ENCODE measurements at regions not wholly inside any gene's neighbourhood (a gene's known extent, or its start where the extent isn't known, plus 50 kb on each side); places are given as distances from the start of the nearest gene placed in this dataset.

DNA sequence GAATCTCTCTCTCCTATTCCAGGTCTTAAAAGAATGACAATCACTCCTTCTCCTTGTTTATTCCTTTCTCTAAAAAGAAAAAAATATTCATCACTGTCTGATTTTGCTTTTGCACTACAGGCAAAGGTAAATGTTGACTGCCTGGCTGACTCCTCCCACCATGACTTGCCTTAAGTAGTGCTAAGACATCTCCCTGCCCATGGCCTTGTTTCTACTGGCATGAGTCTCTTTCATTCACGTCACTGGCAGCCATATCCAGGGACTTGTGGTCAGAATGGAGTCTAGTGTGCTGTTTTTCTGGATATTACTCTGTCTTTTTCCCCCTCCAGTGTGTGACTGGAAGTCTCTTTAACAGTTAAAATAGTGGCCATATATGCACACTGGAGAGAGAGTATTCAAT, 522.9 kb upstream of the DAB2 start:
- no peak for DNase-seq

DNA sequence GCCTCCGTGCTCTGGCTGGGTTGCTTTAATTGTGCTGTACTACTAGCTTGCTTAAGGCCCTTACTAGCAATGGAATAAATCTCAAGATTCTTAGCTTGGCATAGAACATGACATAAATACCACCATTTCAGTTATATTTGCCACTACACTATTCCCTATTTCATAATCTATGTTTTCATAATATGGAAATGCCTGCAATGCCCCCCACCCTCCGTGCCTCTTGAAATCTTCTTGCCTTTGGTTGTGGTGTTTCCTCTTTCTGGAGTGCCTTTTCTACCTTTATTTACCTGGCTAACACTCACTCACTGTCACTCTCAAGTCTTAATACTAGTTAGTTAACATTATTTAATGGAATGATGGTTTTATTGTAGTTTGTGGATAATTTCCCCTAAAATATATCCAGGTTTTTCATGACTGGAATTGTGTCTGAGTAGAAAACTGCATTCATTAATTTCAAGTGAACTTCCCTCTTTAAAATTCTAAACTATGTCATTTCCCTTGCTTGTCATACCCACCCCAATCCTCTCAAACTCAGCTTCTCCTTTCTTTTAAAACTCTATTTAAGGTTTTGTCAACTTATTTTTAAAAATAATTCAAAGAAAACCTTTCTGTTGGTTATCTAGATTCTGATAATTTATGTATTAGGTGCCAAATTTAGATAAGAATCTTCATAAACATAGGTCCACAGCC, 521.7 kb upstream of the DAB2 start:
- no peak for DNase-seq

DNA sequence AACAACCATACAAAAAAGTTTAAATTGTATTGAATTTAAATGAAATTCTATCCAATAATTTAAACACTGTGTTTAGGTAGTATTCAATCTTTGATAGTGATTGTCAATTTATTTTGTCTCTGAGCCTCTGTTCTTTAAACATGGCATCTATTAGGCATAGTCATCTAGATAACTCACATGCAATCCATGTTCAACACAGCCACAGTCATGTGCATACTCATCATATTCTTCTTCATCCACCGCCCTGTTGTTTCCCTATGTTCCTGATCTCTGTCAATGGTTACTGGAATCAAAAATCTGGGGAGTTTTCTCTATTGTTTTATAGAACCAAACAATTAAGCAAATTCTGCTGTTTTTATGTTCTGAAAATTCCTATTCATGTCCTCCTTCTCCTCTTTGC, 521.1 kb upstream of the DAB2 start:
- DNase-seq, result no peak

DNA sequence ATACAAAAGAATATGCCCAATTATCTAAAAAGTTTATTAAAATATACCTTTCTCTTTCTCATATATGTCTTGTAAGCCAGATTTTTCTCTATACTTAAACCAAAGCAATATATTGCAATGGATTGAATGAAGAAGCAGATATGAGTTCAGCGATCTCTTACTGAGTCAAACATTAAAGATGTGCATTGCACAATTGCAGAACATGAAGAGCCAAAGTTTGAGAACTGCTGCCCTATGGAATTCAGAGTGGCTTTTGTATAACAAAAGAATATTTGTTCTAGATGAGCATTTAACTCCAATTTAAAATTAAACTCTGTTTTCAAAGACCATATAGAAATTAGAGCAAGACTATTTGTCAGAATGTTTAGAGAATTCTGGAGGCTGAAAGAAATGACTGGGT, 519.0 kb upstream of the DAB2 start:
- DNase-seq, result no peak

DNA sequence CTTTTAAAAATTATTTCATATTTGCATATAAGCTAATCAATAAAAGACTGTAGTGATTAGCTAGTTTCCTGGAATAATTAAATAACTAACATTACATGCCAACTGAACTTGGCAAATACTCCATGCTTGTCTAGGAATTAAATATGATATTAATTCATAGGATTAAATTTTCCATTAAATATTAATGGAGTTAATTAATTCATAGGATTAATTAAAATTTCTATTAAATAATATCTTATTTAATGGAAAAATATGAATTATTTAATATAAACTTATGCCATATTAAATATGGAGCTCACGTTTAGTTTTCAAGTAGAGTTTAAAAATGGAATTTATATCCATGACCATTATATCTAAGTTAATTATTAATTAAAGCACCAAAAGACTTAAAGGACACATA, 517.8 kb upstream of the DAB2 start:
- DNase-seq, result no peak

DNA sequence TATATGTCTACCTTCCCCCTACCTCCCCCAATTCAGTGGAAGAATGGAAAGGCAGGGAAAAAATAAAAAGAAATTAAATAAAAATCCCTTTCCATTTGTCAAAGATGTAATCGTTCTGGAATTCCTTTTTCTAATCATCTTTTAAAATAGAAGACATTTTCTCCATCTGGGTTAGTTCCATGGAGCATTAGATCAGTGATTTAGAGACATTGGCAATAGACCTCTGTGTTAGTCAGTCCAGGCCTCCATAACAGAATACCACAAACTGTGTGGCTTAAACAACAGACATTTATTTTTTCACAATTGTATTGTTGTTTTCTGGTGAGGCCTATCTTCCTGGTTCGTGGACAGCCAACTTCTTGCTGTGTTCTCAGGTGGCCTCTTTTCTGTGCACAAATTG, 516.6 kb upstream of the DAB2 start:
- no peak for DNase-seq

DNA sequence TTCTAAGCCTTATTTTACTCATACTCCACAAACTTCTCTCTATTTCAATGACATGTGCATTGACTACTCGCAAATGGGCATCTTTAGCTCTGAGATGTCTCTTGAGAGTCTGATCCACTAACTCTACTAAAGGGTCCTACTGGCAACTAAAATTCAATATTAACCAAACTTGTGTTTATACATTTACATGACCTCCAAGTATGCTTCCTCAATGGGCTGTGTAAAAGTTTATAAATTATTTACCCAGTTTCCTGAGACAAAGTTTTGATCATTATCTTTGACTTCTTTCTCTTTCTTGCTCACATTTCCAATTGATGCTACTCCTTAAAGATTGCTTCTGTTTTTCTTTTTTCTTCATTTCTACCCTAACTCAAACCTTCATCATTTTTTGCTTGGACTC, 510.1 kb upstream of the DAB2 start:
- DNase-seq, result no peak

DNA sequence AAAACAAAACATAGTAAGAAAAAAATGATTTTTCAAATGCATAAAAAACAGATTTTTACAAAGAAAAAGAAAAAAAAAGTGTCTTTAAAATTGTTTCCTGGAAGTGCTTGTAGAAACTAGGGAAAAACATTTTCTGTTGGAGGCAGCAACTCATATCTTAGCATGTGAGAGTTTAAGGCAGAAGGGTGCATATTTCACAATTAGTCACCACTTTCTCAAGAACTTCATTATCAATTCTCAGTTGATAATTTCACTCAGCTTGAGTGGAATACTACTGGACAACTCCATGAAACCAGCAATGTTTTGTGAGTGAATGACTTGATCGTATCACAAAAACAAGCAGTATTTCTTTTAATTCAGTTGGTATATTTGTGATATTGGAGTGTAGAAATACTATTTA, 508.3 kb upstream of the DAB2 start:
- DNase-seq, result no peak

DNA sequence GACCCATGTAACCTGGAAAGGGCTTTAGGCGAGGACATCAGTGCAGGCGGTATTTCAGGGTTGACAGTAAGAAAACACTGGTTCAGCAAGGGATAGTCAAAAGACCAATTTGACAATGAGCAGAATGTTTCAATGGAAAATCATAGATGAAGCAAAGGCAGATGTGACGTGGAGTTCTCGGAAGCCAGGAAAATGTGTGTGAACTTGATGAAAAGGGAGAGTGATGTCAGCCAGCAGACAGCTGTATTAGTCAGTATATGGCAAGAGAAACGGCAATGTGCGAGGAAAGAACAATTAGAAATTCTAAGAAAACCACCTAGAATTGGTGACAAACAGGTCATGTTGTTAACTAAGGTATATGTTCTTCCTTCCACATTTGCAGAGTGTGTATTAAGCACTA, 503.9 kb upstream of the DAB2 start:
- DNase-seq, result no peak

DNA sequence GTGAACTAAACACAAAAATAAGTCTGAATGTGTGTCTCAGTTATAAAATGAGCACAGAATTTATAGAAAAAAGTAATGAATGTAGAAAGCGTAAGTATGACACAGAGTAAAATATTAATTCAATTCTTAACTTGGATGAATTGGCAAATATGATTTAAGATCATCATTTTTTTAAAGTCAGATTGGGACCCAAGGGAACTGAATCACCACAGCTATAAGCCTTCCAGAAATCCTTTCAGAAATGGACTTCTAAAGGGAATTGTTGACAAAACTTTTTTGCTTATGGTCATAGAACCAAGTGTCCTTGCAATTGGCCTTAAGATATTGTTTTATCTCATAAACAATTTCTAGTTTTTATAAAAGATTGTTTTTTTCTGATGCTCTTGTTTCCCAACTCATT, 495.1 kb upstream of the DAB2 start:
- DNase-seq, result no peak

DNA sequence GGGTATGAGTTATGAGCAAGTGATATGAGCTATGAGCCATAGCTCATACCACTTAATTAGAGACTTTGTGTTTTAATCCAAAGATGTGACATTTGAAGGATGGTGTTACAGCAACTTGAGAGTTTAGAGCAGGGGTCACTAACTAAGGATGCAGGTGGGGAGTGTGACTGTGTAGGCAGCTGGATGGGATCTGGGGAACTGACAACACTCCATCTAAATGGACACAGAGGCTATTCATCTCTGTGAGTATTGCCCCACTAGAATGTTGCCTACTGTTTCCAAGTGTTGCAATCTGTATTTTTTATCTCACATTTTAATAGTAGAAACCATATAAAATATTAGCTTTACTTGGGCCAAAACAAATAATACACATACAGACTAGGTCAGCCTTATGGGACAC, 488.1 kb upstream of the DAB2 start:
- no peak for DNase-seq

DNA sequence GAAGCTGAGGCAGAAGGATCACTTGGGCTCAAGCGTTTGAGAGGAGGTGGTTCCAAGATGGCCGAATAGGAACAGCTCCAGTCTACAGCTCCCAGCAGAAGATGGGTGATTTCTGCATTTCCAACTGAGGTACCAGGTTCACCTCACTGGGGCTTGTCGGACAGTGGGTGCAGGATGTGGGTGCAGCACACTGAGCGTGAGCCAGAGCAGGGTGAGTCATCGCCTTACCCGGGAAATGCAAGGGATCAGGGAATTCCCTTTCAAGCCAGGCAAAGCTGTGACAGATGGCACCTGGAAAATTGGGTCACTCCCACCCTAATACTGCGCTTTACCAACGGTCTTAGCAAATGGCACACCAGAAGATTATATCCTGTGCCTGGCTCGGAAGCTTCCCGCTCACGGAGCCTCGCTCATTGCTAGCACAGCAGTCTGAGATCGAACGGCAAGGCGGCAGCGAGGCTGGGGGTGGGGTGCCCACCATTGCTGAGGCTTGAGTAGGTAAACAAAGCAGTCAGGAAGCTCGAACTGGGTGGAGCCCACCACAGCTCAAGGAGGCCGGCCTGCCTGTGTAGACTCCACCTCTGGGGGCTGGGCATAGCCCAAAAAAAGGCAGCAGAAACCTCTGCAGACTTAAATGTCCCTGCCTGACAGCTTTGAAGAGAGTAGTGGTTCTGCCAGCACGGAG, 482.6 kb upstream of the DAB2 start:
- peak; percentile 58 for DNase-seq

DNA sequence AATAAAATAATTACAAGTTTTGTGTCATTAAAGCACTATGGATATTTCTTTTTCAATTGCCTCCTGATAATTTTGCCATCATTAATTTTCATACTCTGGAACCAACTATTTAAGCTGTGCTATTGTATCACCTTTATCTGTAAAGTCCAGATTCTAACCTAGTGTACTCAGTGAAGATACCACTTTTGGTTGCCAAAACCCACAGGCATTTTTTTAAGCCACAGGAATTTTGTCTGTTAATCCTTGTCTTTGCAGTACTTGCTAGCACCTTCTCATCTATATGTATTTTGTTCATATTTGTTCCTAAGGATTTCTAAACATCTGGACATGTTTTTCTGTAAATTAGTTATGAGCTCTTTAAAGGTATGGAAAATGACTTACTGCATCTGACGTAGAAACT, 481.4 kb upstream of the DAB2 start:
- DNase-seq, result peak; percentile 79

DNA sequence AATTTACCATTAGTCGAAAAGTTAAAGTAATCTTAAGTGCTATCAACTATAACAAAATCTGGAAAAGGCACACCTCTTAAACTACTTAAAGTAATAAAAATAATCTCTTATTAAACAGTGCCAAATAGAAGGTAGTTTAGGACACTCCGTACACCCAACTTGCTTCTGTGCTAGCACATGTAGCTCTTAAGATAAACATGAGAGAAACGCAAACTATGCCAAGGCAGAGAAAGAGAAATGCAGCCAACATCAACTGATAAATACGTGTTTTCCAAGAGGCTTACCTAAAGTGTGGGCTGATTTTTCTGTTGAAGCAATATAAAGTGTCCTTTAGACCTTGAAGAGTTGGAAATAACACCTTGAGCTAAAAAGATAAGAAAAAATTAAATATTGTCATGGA, 480.6 kb upstream of the DAB2 start:
- peak; percentile 22 for DNase-seq

DNA sequence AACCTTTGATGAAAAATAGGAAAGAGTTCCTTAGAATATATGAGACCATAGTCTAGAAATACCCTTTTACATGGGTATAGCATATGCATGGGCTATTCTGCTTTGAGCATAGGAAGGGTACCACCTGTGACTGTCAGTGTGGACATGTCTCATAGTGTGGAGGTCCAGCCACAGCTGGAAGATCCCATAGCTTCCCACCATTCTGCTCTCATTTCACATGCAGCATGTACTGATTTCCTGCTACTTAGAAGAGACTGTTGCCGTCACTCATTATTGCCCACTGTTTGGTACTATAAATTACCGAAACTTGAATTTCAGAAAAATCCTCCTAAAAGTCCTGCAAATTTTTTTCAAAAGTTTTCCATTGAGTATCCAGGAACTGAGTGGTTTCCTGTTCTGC, 477.8 kb upstream of the DAB2 start:
- no peak for DNase-seq

DNA sequence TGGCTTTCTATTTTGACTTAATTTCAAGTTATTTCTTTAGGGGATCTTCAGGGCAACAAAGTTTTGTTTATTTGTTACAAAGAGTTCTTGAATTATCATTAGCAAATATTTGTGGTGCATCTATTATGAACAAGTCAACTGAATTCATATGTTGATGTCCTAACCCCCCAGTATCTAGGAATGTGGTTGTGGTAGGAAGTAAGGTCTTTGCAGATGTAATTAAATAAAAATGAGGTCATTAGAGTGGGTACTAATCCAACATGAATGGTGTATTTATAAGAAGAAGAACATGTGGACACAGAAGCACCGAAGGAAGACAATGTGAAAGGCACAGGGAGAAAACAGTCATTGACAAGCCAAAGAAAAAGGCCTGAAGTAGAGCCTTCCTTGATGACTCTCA, 474.0 kb upstream of the DAB2 start:
- DNase-seq, result no peak

DNA sequence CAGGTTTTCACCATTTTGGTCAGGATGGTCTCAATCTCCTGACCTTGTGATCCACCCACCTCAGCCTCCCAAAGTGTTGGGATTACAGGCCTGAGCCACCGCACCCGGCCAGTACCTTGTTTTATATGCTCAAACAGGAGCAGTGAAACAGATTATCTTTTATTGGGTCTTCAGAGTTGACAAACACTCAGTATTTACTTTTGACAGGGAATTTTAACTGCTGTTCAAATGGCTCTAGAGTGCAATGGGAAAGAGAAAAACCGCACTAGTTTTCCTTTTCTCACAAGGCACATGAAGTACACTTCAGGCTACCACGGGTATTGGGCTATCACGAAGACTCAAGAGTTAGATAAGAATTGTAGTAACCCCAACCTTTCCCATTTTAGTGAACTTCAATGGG, 471.9 kb upstream of the DAB2 start:
- no peak for DNase-seq

DNA sequence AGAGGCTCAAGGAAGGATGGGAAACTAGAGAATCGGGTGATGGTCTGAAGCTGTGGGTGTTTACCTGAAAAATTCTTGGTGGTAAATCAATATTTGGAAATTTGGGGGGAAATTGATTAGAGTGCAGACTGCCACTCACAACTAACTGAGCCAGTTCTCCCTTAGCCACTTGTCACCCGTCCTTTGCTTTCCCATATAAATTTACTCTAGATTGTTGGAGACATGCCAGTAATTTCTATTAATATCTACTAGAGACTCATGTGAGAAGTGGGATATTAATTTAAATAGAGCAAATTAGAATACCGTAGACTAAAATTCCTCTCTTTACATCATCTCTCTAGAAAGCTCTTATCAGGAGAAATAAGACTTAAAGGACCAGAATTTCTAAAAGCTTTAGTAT, 471.3 kb upstream of the DAB2 start:
- DNase-seq, result no peak

DNA sequence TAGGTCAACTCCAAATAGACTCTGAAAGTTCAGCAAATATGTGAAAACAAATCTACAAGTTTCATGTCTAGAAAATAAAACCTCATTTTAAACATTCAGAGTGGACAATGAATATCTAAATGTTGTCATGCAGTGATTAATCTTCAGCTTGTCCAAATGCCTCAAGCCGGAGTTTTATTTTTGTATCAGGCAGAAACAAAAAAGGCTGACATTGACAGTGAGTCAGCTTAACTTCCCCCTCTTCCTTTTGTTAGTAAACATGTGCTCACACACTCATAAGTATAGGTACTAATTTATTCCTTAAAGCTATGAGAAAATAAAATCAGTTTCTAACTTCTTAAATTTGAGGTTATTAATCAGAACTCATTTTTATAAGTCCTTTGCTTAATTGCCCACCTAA, 467.9 kb upstream of the DAB2 start:
- peak; percentile 9 for DNase-seq

DNA sequence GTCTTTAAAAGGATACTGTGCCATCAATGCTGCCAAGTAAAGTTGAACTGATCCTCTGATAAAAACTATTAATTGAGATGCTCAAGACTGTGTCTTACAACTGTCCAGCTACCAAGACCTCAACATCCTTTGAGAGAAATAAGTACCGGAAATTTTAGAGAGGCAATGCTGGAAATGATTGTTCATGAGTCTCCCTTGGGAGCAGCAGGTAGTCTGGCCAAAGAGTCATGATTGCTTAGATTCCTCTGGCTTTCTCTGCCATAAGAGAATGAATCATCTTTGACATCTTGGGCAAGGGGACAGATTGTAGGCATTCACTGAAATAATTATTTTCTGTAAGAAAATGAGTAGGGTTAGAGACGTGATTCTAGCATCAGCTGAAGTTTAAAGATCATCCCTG, 466.6 kb upstream of the DAB2 start:
- no peak for DNase-seq

DNA sequence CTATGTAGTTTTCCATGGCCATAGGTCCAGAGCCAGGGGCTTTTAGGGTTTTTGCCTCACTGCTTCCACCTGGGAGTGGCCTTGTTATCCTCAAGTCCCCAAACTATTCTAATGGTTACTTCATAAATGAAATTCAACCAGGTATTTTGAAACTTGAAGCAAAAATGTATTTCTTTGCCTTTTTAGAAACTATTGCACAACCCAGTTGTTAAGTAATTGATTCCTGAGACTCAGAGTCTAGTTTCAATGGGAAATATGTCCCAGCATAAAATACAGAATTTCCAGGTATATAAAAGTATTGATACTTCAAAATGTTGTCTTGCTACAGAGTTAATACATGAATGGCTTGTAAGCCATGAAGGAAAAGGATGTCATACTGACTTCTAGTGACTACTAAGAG, 456.2 kb upstream of the DAB2 start:
- DNase-seq, result no peak

DNA sequence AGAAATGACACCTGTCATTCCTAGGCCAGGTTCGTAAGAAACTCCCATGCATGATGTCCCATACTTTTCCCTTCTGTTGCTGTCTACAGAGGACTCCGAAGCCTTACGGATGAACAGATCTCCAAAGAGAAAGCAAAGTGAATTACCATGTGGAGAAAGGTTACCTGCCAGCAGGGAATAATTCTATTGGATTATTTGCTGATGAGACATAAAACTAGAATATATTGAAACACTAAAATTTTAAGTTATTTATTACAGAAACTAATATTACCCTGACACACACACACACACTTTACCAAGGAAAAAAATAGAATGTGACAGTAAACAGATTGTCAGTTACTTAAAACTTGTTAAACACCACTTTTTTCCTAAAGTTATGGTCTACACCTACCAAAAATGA, 452.7 kb upstream of the DAB2 start:
- no peak for DNase-seq

DNA sequence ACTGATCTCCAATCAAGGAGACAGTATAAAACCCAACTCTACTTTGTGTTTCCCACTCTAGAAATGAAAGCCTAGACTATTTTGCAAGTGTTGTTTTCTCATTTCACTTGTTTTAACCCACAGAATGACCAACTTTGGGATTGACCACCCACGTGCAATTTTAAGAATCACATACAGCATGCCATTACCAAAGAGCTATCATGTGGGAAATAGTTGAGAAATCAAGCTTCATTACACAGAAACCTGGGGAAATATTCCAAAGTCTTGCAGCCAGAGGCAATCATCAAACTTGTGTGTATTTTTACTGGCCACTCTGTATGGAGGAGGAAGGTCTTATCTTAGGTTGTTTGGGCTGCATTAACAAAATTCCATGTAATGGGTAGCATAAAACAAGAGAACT, 451.4 kb upstream of the DAB2 start:
- DNase-seq, result no peak

DNA sequence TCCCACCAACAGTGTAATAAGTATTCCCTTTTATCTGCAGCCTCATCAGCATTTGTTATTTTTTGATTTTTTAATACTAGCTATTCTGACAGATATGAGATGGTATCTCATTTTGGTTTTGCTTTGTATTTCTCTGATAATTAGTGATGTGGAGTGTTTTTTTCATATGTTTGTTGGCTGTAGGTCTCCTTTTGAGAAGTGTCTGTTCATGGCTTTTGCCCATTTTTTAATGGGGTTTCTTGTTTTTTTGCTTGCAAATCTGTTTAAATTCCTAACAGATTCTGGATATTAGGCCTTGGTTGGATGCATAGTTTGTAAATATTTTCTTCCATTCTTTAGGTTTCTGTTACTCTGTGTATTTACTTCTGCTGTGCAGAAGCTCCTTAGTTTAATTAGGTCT, 445.4 kb upstream of the DAB2 start:
- DNase-seq, result no peak

DNA sequence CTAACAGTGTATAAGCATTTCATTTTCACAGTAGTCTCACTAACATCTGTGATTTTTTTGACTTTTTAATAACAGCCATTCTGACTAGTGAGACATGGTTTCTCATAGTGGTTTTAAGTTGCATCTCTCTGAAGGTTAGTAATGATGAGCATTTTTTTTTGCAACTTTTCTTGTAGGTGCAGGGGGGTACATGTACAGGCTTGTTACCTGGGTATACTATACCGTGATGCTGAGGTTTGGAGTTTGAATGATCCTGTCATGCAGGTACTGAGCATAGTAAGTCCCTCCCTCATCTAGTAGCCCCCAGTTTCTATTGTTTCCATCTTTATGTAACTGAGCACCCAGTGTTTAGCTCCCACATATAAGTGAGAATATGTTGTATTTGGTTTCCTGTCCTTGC, 444.6 kb upstream of the DAB2 start:
- no peak for DNase-seq

All from NCI-H226 (cell line).